ENCODE measurements at regions not wholly inside any gene's neighbourhood (a gene's known extent, or its start where the extent isn't known, plus 50 kb on each side); places are given as distances from the start of the nearest gene placed in this dataset.

- Histone ChIP-seq H3K27ac (no peak overlapping the region), H3K36me3 (ENCODE audit: insufficient read depth in 1 of 2, low read depth in 1 of 2) (no peaks in the 10 kb centered on the region), H3K27me3 (ENCODE audit: insufficient read depth in 3 of 3, low read length in 2 of 3) (no peaks in the 10 kb centered on the region), H3K4me1 (no peaks in the 10 kb centered on the region), H3K9me3 (no peaks in the 10 kb centered on the region), H3K4me3 (no peak overlapping the region)
- ATAC-seq (no peak), DNase-seq (no peak)
- 28 to 39% (median 35%) methylated on average over 1 of the region's 1 CpG for WGBS, 3 donors
- intact Hi-C loops (cut with DNase I) = no loop called here
- TF ChIP-seq CTCF (IDR thresholded peaks at IDR 0.05) = no peak
Measured at GRCh38 chr2:156918410-156918809, 339.1 kb upstream of the GALNT5 start.

- intact Hi-C loops (cut with DNase I) = no loop called here
- Histone ChIP-seq H3K27me3 (ENCODE audit: insufficient read depth in 3 of 3, low read length in 2 of 3) (no peaks in the 10 kb centered on the region), H3K27ac (no peak overlapping the region), H3K4me1 (no peaks in the 10 kb centered on the region), H3K36me3 (ENCODE audit: insufficient read depth in 1 of 2, low read depth in 1 of 2) (no peaks in the 10 kb centered on the region), H3K9me3 (no peaks in the 10 kb centered on the region), H3K4me3 (no peak overlapping the region)
- no peak for DNase-seq
- no peak for ATAC-seq
- WGBS, 3 donors = 80 to 84% (median 81%) methylated on average over 2 of the region's 2 CpGs
- no peak for TF ChIP-seq CTCF (IDR thresholded peaks at IDR 0.05)
Measured at GRCh38 chr2:156930423-156930822, 327.1 kb upstream of the GALNT5 start.

GRCh38 chr2:156933645-156934225 is 323.8 kb upstream of the GALNT5 start:
- Histone ChIP-seq H3K27me3 (ENCODE audit: insufficient read depth in 3 of 3, low read length in 2 of 3) (no peaks in the 10 kb centered on the region), H3K9me3 (no peaks in the 10 kb centered on the region), H3K36me3 (ENCODE audit: insufficient read depth in 1 of 2, low read depth in 1 of 2) (no peaks in the 10 kb centered on the region), H3K27ac (no peak overlapping the region), H3K4me1 (no peaks in the 10 kb centered on the region), H3K4me3 (no peak overlapping the region)
- 45 to 47% (median 46%) methylated on average over 3 of the region's 3 CpGs for WGBS, 3 donors
- DNase-seq (no peak), ATAC-seq (no peak)
- no peak for TF ChIP-seq CTCF (IDR thresholded peaks at IDR 0.05)
- intact Hi-C loops (cut with DNase I) = no loop called here

GRCh38 chr2:156935616-156936015 is 321.9 kb upstream of the GALNT5 start:
- H3K9me3 ChIP-seq = no peaks in the 10 kb centered on the region
- ATAC-seq (no peak), DNase-seq (no peak)
- intact Hi-C loops (cut with DNase I) = no loop called here
- H3K36me3 ChIP-seq (ENCODE audit: insufficient read depth in 1 of 2, low read depth in 1 of 2) = no peaks in the 10 kb centered on the region
- H3K4me3 ChIP-seq = no peak overlapping the region
- no peak overlapping the region for H3K27ac ChIP-seq
- TF ChIP-seq CTCF (IDR thresholded peaks at IDR 0.05) = no peak
- 31 to 45% (median 37%) methylated on average over 5 of the region's 5 CpGs for WGBS, 3 donors
- no peaks in the 10 kb centered on the region for H3K4me1 ChIP-seq
- no peaks in the 10 kb centered on the region for H3K27me3 ChIP-seq (ENCODE audit: insufficient read depth in 3 of 3, low read length in 2 of 3)

DNA sequence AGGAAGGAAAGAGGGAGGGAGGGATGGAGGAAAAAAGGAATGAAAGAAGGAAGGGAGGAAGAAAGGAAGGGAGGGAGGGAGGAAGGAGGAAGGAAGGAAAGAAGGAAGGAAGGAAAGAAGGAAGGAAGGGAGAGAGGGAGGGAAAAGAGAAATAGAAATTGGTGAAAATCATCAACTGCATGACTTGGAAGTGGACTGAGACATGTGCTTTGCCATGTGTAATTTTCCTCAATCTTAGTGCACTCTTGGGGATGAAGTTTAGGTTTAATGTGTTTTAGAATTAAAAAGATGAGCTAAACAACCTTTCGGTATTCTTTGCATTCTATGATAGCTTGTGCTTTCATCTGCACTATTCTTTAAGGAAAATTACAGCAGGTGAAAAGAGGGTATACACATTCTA is 320.1 kb upstream of the GALNT5 start:
- Histone ChIP-seq H3K36me3 (ENCODE audit: insufficient read depth in 1 of 2, low read depth in 1 of 2) (no peaks in the 10 kb centered on the region), H3K27ac (no peak overlapping the region), H3K4me1 (no peaks in the 10 kb centered on the region), H3K9me3 (no peaks in the 10 kb centered on the region), H3K4me3 (no peak overlapping the region), H3K27me3 (ENCODE audit: insufficient read depth in 3 of 3, low read length in 2 of 3) (no peaks in the 10 kb centered on the region)
- no peak for TF ChIP-seq CTCF (IDR thresholded peaks at IDR 0.05)
- 58 to 97% (median 86%) methylated on average over 1 of the region's 1 CpG for WGBS, 3 donors
- DNase-seq (no peak), ATAC-seq (no peak)
- intact Hi-C loops (cut with DNase I) = no loop called here
